ENCODE measurements at regions not wholly inside any gene's neighbourhood (a gene's known extent, or its start where the extent isn't known, plus 50 kb on each side); places are given as distances from the start of the nearest gene placed in this dataset.

GRCh38 chr2:149991576-149991975 is 404.0 kb upstream of the MMADHC start:
- DNase-seq, result no peak

- DNase-seq, result no peak
Measured at GRCh38 chr2:149990965-149991364, 403.4 kb upstream of the MMADHC start.

- DNase-seq, result no peak
Measured at GRCh38 chr2:149989447-149990063, 402.0 kb upstream of the MMADHC start.

GRCh38 chr2:149988361-149988760 is 400.8 kb upstream of the MMADHC start:
- DNase-seq, result no peak

GRCh38 chr2:149986861-149987260 is 399.3 kb upstream of the MMADHC start:
- no peak for DNase-seq

GRCh38 chr2:149984311-149984710 is 396.7 kb upstream of the MMADHC start:
- no peak for DNase-seq

GRCh38 chr2:149972066-149972465 is 384.5 kb upstream of the MMADHC start:
- no peak for DNase-seq

- no peak for DNase-seq
Measured at GRCh38 chr2:149954981-149955600, 367.5 kb upstream of the MMADHC start.

GRCh38 chr2:149953627-149954026 is 366.1 kb upstream of the MMADHC start:
- no peak for DNase-seq

- no peak for DNase-seq
Measured at GRCh38 chr2:149931486-149931885, 343.9 kb upstream of the MMADHC start.

- DNase-seq, result no peak
Measured at GRCh38 chr2:149928011-149928410, 340.4 kb upstream of the MMADHC start.

- DNase-seq, result no peak
Measured at GRCh38 chr2:149926149-149926548, 338.6 kb upstream of the MMADHC start.

- DNase-seq, result no peak
Measured at GRCh38 chr2:149924549-149925213, 337.1 kb upstream of the MMADHC start.

GRCh38 chr2:149924028-149924427 is 336.5 kb upstream of the MMADHC start:
- DNase-seq, result no peak

GRCh38 chr2:149921911-149922616 is 334.5 kb upstream of the MMADHC start:
- no peak for DNase-seq

- DNase-seq, result no peak
Measured at GRCh38 chr2:149920389-149920788, 332.8 kb upstream of the MMADHC start.

- DNase-seq, result no peak
Measured at GRCh38 chr2:149915151-149915550, 327.6 kb upstream of the MMADHC start.

GRCh38 chr2:149908726-149909683 is 321.4 kb upstream of the MMADHC start:
- DNase-seq, result no peak

GRCh38 chr2:149906886-149907285 is 319.3 kb upstream of the MMADHC start:
- no peak for DNase-seq

- peak; percentile 85 for DNase-seq
Measured at GRCh38 chr2:149904352-149905175, 317.0 kb upstream of the MMADHC start.

- no peak for DNase-seq
Measured at GRCh38 chr2:149903626-149904025, 316.1 kb upstream of the MMADHC start.

GRCh38 chr2:149902081-149902480 is 314.5 kb upstream of the MMADHC start:
- DNase-seq, result no peak
